Smooth muscle cell (in vitro differentiated cells): ENCODE measurements at regions not wholly inside any gene's neighbourhood (a gene's known extent, or its start where the extent isn't known, plus 50 kb on each side); places are given as distances from the start of the nearest gene placed in this dataset.

Experiments
- DNase-seq: peaks from one replicate; lab custom pipeline; 2025; ENCODE audit not compliant: unreplicated experiment; lab: John Stamatoyannopoulos, UW
- H2AFZ ChIP-seq: fragments of 200-600 bp; sonication (generic); 2 replicates; pipeline ENCODE4 v1.6.0; 2016; ENCODE audit warnings: antibody characterized with exemption, low read depth, mild to moderate bottlenecking
- H3F3A ChIP-seq: fragments of 200-600 bp; sonication (generic); 2 replicates; pipeline ENCODE4 v1.6.0; 2017; ENCODE audit warnings: antibody characterized with exemption, low read depth
- H3K27ac ChIP-seq: fragments of 200-600 bp; sonication (generic); 2 replicates; pipeline ENCODE4 v1.5.1; 2016; ENCODE audit warnings: low read depth, mild to moderate bottlenecking
- H3K27me3 ChIP-seq: fragments of 200-600 bp; sonication (generic); 2 replicates; pipeline ENCODE4 v1.6.1; 2016; ENCODE audit warnings: low read depth, mild to moderate bottlenecking
- H3K36me3 ChIP-seq: fragments of 200-600 bp; sonication (generic); 2 replicates; pipeline ENCODE4 v1.5.1; 2016; ENCODE audit warnings: low read depth
- H3K4me1 ChIP-seq: fragments of 200-600 bp; sonication (generic); 2 replicates; pipeline ENCODE4 v1.5.1; 2016; ENCODE audit warnings: low read depth
- H3K4me2 ChIP-seq: fragments of 200-600 bp; sonication (generic); 2 replicates; pipeline ENCODE4 v1.6.0; 2016; ENCODE audit warnings: mild to moderate bottlenecking
- H3K4me3 ChIP-seq: fragments of 200-600 bp; sonication (generic); 2 replicates; pipeline ENCODE4 v1.5.1; 2016; ENCODE audit warnings: mild to moderate bottlenecking
- H3K79me2 ChIP-seq: fragments of 200-600 bp; sonication (generic); 2 replicates; pipeline ENCODE4 v1.6.0; 2016; ENCODE audit warnings: low read depth, mild to moderate bottlenecking
- H3K9ac ChIP-seq: fragments of 200-600 bp; sonication (generic); 2 replicates; pipeline ENCODE4 v1.6.0; 2016; ENCODE audit warnings: low read depth
- H3K9me3 ChIP-seq: fragments of 200-600 bp; sonication (generic); replicated peaks from 2 replicates; pipeline ENCODE4 v1.5.1; 2016; ENCODE audit warnings: low read depth
- H4K20me1 ChIP-seq: fragments of 200-600 bp; sonication (generic); 2 replicates; pipeline ENCODE4 v1.6.0; 2016; ENCODE audit warnings: low read depth
- WGBS: methylation state at CpG from one replicate; pipeline ENCODE4 v1.1.7; 2016; ENCODE audit warnings: low lambda C conversion rate; 5-methylcytosine and 5-hydroxymethylcytosine counted together
- TF ChIP-seq, protein P1 (sequence below): fragments of 200-600 bp; sonication (generic); IDR thresholded peaks from 2 replicates; pipeline ENCODE4 v1.5.1; 2017; ENCODE audit warnings: borderline replicate concordance, mild to moderate bottlenecking, antibody characterized with exemption; ENCODE audit not compliant: insufficient read depth, poor library complexity, severe bottlenecking

DNA sequence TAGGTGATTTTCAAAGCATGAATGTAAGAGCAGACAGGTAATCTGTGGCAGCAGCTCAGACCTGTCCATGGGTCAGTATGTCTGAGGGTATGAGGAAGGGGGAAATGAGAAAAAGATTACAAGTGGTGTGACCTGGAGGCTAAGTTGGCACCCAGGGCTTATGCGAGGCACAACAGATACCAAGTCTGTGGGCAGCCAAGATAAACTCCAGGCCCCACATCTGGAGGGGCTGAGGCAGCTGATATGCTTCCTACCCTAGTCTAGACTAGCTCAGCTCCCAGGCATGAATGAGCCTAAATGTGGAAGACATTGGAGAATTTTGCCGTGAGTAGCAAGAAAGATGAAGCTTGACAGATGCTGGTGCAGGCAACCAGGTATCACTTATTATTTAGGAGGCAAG, 151.7 kb downstream of the PIK3R1 start:
- no peak overlapping the region for H3K4me3 ChIP-seq
- no peak overlapping the region for H2AFZ ChIP-seq
- H3K79me2 ChIP-seq = no peaks in the 10 kb centered on the region
- H3K27ac ChIP-seq = no peak overlapping the region
- no peaks in the 10 kb centered on the region for H3K36me3 ChIP-seq
- WGBS = 63% methylated on average over 2 of the region's 2 CpGs
- peaks cover 5% of the 10 kb centered on the region for H3K4me1 ChIP-seq
- TF ChIP-seq, protein P1, sequence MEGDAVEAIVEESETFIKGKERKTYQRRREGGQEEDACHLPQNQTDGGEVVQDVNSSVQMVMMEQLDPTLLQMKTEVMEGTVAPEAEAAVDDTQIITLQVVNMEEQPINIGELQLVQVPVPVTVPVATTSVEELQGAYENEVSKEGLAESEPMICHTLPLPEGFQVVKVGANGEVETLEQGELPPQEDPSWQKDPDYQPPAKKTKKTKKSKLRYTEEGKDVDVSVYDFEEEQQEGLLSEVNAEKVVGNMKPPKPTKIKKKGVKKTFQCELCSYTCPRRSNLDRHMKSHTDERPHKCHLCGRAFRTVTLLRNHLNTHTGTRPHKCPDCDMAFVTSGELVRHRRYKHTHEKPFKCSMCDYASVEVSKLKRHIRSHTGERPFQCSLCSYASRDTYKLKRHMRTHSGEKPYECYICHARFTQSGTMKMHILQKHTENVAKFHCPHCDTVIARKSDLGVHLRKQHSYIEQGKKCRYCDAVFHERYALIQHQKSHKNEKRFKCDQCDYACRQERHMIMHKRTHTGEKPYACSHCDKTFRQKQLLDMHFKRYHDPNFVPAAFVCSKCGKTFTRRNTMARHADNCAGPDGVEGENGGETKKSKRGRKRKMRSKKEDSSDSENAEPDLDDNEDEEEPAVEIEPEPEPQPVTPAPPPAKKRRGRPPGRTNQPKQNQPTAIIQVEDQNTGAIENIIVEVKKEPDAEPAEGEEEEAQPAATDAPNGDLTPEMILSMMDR = no peak
- peaks cover 5% of the 10 kb centered on the region for H3F3A ChIP-seq
- H3K27me3 ChIP-seq = no peaks in the 10 kb centered on the region
- no peak overlapping the region for H3K9ac ChIP-seq
- H3K4me2 ChIP-seq = no peak overlapping the region
- H4K20me1 ChIP-seq = no peaks in the 10 kb centered on the region
- DNase-seq = no peak
- no peaks in the 10 kb centered on the region for H3K9me3 ChIP-seq

DNA sequence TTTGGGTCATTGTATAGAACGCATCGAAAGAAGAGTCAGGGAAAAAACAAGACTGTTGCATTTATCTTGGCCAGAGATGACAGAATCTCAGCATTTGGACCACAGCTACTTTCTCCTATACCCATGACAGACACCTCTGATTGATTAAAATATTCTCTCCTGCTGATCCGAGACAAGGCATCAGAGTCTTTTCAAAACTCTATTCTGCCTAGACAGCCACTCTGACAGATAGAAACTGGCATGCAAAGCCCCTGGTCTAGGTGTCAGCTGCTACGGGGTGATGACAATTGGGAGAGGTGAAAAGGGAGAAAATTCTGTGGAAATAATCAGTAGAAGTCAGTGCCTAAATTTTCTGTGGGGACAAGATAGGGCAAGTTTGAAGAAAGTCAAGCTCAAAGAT, 152.2 kb downstream of the PIK3R1 start:
- Histone ChIP-seq H3K27ac (peak overlapping the region; percentile 21), H3K4me1 (peaks cover 5% of the 10 kb centered on the region), H4K20me1 (no peaks in the 10 kb centered on the region), H2AFZ (no peak overlapping the region), H3K4me3 (no peak overlapping the region), H3K9ac (no peak overlapping the region), H3K27me3 (no peaks in the 10 kb centered on the region), H3K9me3 (no peaks in the 10 kb centered on the region), H3K79me2 (no peaks in the 10 kb centered on the region), H3F3A (peaks cover 5% of the 10 kb centered on the region), H3K4me2 (no peak overlapping the region), H3K36me3 (no peaks in the 10 kb centered on the region)
- WGBS = 89% methylated on average over 4 of the region's 4 CpGs
- DNase-seq = no peak
- TF ChIP-seq, protein P1 = no peak

DNA sequence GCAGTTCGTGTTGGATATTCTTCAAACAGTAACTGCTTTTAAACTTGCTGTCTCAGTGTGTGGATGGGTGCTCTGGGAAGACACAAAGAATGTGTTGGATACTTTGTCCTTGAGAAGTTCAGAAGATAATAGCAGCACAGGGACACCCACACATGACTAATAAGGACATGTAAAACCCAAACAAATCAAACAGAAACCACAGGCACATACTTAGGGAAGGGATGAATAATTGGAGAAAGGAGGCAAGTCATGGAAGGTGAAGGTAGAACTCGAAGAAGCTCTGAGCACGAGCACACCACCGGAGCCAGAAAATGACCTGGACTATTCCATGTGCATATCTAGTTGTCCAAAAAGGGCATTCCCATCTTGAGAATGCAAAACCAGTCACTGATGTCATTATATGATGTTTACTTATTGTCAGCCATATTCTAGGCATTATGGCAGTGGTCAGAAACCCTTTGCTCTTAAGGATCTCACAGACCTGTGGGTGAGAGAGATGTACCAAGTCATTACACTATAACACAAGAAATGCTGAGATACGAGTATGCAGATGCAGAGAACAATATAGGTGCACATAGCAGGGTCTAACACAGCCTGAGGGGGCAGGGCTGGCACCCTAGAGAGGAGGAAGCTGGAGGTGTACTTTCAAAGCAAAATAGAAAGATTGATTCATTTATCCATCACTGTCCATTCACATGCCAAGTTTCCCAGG, 152.9 kb downstream of the PIK3R1 start:
- no peaks in the 10 kb centered on the region for H4K20me1 ChIP-seq
- no peak overlapping the region for H3K4me3 ChIP-seq
- H3K4me2 ChIP-seq = no peak overlapping the region
- TF ChIP-seq, protein P1 = no peak
- H3K9ac ChIP-seq = no peak overlapping the region
- peaks cover 5% of the 10 kb centered on the region for H3F3A ChIP-seq
- no peaks in the 10 kb centered on the region for H3K9me3 ChIP-seq
- peak overlapping the region; percentile 21 for H3K27ac ChIP-seq
- no peaks in the 10 kb centered on the region for H3K27me3 ChIP-seq
- H2AFZ ChIP-seq = no peak overlapping the region
- 80% methylated on average over 5 of the region's 5 CpGs for WGBS
- H3K36me3 ChIP-seq = no peaks in the 10 kb centered on the region
- no peak for DNase-seq
- no peaks in the 10 kb centered on the region for H3K79me2 ChIP-seq
- peaks cover 5% of the 10 kb centered on the region for H3K4me1 ChIP-seq

DNA sequence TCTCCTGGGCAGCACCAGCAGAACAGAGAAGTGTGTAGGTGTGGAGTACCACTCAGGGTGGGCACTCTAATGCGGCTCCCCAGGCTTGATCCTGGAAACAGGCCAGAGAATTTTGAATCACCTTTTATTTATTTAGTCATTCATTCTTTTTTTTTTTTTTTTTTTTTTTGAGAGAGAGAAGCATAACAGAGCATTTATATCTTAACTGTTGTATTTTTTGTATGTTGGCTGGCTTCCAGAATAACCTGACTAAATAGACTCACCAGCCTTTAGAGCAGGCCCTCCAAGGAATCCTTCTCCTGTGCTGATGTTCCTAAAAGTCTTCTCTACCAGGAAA, 153.4 kb downstream of the PIK3R1 start:
- H3K9me3 ChIP-seq = no peaks in the 10 kb centered on the region
- no peaks in the 10 kb centered on the region for H3K27me3 ChIP-seq
- peaks cover 5% of the 10 kb centered on the region for H3F3A ChIP-seq
- no peak overlapping the region for H3K9ac ChIP-seq
- no peak overlapping the region for H2AFZ ChIP-seq
- H3K4me3 ChIP-seq = no peak overlapping the region
- 90% methylated on average over 1 of the region's 1 CpG for WGBS
- H3K36me3 ChIP-seq = no peaks in the 10 kb centered on the region
- peaks cover 5% of the 10 kb centered on the region for H3K4me1 ChIP-seq
- H3K4me2 ChIP-seq = no peak overlapping the region
- H3K27ac ChIP-seq = no peak overlapping the region
- no peaks in the 10 kb centered on the region for H4K20me1 ChIP-seq
- TF ChIP-seq, protein P1 = no peak
- no peaks in the 10 kb centered on the region for H3K79me2 ChIP-seq
- no peak for DNase-seq
